Neural cell (in vitro differentiated cells): ENCODE measurements at regions not wholly inside any gene's neighbourhood (a gene's known extent, or its start where the extent isn't known, plus 50 kb on each side); places are given as distances from the start of the nearest gene placed in this dataset.

Source experiments
- H2AFZ ChIP-seq: fragments of 200-600, 300-800 bp; sonication (generic), shearing (Covaris generic); 2 replicates; pipeline ENCODE4 v1.6.0; 2014; ENCODE audit warnings: low read depth, mild to moderate bottlenecking, antibody characterized with exemption, low read length, moderate library complexity
- H3F3A ChIP-seq: fragments of 200-600 bp; shearing (Covaris generic); 2 replicates; pipeline ENCODE4 v1.6.1; 2016; ENCODE audit warnings: mild to moderate bottlenecking, moderate library complexity, mixed read lengths, antibody characterized with exemption, low read length; ENCODE audit not compliant: insufficient read depth, poor library complexity, severe bottlenecking
- H3K27ac ChIP-seq: fragments of 200-600, 300-800 bp; sonication (generic), shearing (Covaris generic); 2 replicates; pipeline ENCODE4 v1.5.1; 2014; ENCODE audit warnings: mild to moderate bottlenecking, low read length, moderate library complexity
- H3K27me3 ChIP-seq: fragments of 300-800, 200-600 bp; sonication (generic), shearing (Covaris generic); 2 replicates; pipeline ENCODE4 v1.6.0; 2014; ENCODE audit warnings: mild to moderate bottlenecking, low read depth, low read length, moderate library complexity; ENCODE audit not compliant: insufficient read depth
- H3K36me3 ChIP-seq: fragments of 300-800, 200-600 bp; sonication (generic), shearing (Covaris generic); 2 replicates; pipeline ENCODE4 v1.5.1; 2014; ENCODE audit warnings: mild to moderate bottlenecking, antibody characterized with exemption, low read length, moderate library complexity; ENCODE audit not compliant: insufficient read depth
- H3K4me2 ChIP-seq: fragments of 300-800, 200-600 bp; sonication (generic), shearing (Covaris generic); 2 replicates; pipeline ENCODE4 v1.6.0; 2014; ENCODE audit warnings: mild to moderate bottlenecking, low read length
- H3K4me3 ChIP-seq: fragments of 300-800, 200-600 bp; sonication (generic), shearing (Covaris generic); 2 replicates; pipeline ENCODE4 v1.5.1; 2014; ENCODE audit warnings: mild to moderate bottlenecking, low read length, moderate library complexity
- H3K79me2 ChIP-seq: fragments of 200-600 bp; shearing (Covaris generic); replicated peaks from 2 replicates; pipeline ENCODE4 v1.6.0; 2014; ENCODE audit warnings: mild to moderate bottlenecking, low read length, moderate library complexity; ENCODE audit not compliant: insufficient read depth
- H3K9ac ChIP-seq: fragments of 300-800, 200-600 bp; sonication (generic), shearing (Covaris generic); 2 replicates; pipeline ENCODE4 v1.6.1; 2016; ENCODE audit warnings: mild to moderate bottlenecking, low read length, mixed read lengths
- H3K9me2 ChIP-seq: fragments of 200-600 bp; shearing (Covaris generic); 2 replicates; pipeline ENCODE4 v1.6.1; 2016; ENCODE audit warnings: mild to moderate bottlenecking, low read length, mixed read lengths; ENCODE audit not compliant: insufficient read depth
- H3K9me3 ChIP-seq: fragments of 200-600, 300-800 bp; sonication (generic), shearing (Covaris generic); 2 replicates; pipeline ENCODE4 v1.6.1; 2016; ENCODE audit warnings: mild to moderate bottlenecking, mixed run types, low read length, moderate library complexity, mixed read lengths
- H4K20me1 ChIP-seq: fragments of 200-600 bp; shearing (Covaris generic); 2 replicates; pipeline ENCODE4 v1.6.1; 2016; ENCODE audit warnings: mild to moderate bottlenecking, mixed run types; ENCODE audit not compliant: insufficient read depth
- EP300 ChIP-seq: fragments of 450-650 bp; conservative IDR thresholded peaks from 2 replicates; pipeline ENCODE4 v1.6.1; 2014; ENCODE audit warnings: antibody characterized with exemption, mild to moderate bottlenecking, moderate library complexity; ENCODE audit not compliant: poor library complexity, severe bottlenecking
- EZH2 ChIP-seq: fragments of 200-600, 300-800 bp; shearing (Covaris generic), sonication (generic); IDR thresholded peaks from 2 replicates; pipeline ENCODE4 v1.6.1; 2014; ENCODE audit warnings: antibody characterized with exemption, low read length, borderline replicate concordance, mild to moderate bottlenecking; ENCODE audit not compliant: insufficient read depth, poor library complexity, severe bottlenecking
- MXI1 ChIP-seq: fragments of 450-650 bp; conservative IDR thresholded peaks from 2 replicates; pipeline ENCODE4 v1.6.1; 2014; ENCODE audit warnings: antibody characterized with exemption, mild to moderate bottlenecking; ENCODE audit not compliant: poor library complexity, severe bottlenecking
- POLR2AphosphoS5 ChIP-seq: IDR thresholded peaks from 2 replicates; pipeline ENCODE4 v1.6.1; 2012
- RAD21 ChIP-seq: fragments of 450-650 bp; conservative IDR thresholded peaks from 2 replicates; pipeline ENCODE4 v1.6.1; 2014; ENCODE audit warnings: antibody characterized with exemption, mild to moderate bottlenecking, moderate library complexity
- SMC3 ChIP-seq: fragments of 450-650 bp; conservative IDR thresholded peaks from 2 replicates; pipeline ENCODE4 v1.6.1; 2014; ENCODE audit warnings: antibody characterized with exemption, mild to moderate bottlenecking, moderate library complexity; ENCODE audit not compliant: poor library complexity
- TAF1 ChIP-seq: IDR thresholded peaks from 2 replicates; pipeline ENCODE4 v1.6.1; 2012; ENCODE audit warnings: low read depth
- TF ChIP-seq, protein P1 (sequence below): IDR thresholded peaks from 2 replicates; pipeline ENCODE4 v1.6.1; 2012; ENCODE audit warnings: borderline replicate concordance
- TF ChIP-seq, protein P2 (sequence below): fragments of 450-650 bp; IDR thresholded peaks from 2 replicates; pipeline ENCODE4 v1.5.1; 2014; ENCODE audit warnings: antibody characterized with exemption, mild to moderate bottlenecking, moderate library complexity; ENCODE audit not compliant: poor library complexity, severe bottlenecking

DNA sequence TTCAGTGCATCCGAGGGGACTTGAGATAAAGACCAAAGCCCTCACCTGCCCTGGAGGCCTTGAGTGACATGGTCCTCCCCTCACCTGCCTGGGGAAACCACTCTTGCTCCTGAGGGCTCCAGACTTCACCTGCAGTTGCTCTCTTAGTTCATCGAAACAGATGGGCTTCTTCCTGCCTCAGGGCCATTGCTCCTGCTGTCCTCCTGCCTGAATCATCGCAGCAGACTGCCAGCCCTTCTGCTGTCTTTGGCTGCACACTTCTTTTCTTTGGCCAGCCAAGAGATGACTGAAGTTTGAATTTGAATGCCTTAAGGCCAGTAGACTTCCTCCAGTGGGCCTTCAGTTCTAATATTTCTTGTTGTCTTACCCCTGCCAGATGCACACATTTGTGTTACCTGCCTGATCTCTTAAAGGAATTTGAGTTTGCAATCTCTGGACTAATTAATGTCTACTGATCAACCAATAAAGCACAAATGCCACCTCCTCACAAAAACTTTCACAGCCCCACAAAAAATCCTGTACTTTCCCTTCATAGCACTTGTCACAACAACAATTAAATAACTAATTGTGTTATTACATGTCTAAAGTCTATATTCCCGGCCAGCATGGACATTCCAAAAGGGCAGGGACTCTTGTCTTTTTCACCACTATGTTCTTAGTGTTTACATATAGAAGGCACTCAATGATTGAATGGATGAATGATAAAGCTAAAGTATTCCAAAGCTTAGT is 56.7 kb upstream of the SGK1 start:
- Histone ChIP-seq H3K9me2 (no peaks in the 10 kb centered on the region), H3K4me2 (no peak overlapping the region), H4K20me1 (no peaks in the 10 kb centered on the region), H3K9ac (no peak overlapping the region), H3K27me3 (no peaks in the 10 kb centered on the region), H3K79me2 (no peaks in the 10 kb centered on the region), H2AFZ (no peak overlapping the region), H3K36me3 (no peaks in the 10 kb centered on the region), H3K27ac (no peak overlapping the region), H3K4me3 (no peak overlapping the region), H3F3A (no peaks in the 10 kb centered on the region), H3K9me3 (no peaks in the 10 kb centered on the region)
- no peak for TF ChIP-seq POLR2AphosphoS5
- TF ChIP-seq, protein P1, sequence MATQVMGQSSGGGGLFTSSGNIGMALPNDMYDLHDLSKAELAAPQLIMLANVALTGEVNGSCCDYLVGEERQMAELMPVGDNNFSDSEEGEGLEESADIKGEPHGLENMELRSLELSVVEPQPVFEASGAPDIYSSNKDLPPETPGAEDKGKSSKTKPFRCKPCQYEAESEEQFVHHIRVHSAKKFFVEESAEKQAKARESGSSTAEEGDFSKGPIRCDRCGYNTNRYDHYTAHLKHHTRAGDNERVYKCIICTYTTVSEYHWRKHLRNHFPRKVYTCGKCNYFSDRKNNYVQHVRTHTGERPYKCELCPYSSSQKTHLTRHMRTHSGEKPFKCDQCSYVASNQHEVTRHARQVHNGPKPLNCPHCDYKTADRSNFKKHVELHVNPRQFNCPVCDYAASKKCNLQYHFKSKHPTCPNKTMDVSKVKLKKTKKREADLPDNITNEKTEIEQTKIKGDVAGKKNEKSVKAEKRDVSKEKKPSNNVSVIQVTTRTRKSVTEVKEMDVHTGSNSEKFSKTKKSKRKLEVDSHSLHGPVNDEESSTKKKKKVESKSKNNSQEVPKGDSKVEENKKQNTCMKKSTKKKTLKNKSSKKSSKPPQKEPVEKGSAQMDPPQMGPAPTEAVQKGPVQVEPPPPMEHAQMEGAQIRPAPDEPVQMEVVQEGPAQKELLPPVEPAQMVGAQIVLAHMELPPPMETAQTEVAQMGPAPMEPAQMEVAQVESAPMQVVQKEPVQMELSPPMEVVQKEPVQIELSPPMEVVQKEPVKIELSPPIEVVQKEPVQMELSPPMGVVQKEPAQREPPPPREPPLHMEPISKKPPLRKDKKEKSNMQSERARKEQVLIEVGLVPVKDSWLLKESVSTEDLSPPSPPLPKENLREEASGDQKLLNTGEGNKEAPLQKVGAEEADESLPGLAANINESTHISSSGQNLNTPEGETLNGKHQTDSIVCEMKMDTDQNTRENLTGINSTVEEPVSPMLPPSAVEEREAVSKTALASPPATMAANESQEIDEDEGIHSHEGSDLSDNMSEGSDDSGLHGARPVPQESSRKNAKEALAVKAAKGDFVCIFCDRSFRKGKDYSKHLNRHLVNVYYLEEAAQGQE = no peak
- no peak for TF ChIP-seq MXI1
- no peak for TF ChIP-seq RAD21
- TF ChIP-seq EZH2 = no peak
- TF ChIP-seq EP300 = no peak
- TF ChIP-seq SMC3 = no peak
- TF ChIP-seq, protein P2, sequence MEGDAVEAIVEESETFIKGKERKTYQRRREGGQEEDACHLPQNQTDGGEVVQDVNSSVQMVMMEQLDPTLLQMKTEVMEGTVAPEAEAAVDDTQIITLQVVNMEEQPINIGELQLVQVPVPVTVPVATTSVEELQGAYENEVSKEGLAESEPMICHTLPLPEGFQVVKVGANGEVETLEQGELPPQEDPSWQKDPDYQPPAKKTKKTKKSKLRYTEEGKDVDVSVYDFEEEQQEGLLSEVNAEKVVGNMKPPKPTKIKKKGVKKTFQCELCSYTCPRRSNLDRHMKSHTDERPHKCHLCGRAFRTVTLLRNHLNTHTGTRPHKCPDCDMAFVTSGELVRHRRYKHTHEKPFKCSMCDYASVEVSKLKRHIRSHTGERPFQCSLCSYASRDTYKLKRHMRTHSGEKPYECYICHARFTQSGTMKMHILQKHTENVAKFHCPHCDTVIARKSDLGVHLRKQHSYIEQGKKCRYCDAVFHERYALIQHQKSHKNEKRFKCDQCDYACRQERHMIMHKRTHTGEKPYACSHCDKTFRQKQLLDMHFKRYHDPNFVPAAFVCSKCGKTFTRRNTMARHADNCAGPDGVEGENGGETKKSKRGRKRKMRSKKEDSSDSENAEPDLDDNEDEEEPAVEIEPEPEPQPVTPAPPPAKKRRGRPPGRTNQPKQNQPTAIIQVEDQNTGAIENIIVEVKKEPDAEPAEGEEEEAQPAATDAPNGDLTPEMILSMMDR = no peak

DNA sequence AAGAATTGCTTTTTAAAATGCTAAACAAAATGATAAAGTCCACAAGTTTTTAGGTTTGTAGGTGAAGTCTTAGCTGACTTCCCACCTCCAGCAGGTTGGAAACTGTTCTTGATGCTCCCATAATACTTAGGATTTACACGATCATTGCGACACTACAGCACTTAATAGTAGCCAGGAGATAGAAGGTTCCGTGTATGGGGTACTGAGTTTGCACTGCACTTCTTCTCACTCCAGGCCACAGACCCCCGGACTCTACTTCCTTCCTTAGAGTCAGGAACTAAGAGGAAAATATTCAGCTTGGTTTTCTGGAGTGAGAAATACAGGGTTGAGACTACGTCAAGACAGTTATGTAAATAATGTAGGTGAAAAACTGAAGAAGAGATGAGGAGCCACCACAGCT is 56.1 kb upstream of the SGK1 start:
- Histone ChIP-seq H4K20me1 (no peaks in the 10 kb centered on the region), H3K79me2 (no peaks in the 10 kb centered on the region), H3F3A (no peaks in the 10 kb centered on the region), H3K27me3 (no peaks in the 10 kb centered on the region), H3K9me3 (no peaks in the 10 kb centered on the region), H3K27ac (no peak overlapping the region), H3K4me2 (no peak overlapping the region), H2AFZ (no peak overlapping the region), H3K9me2 (no peaks in the 10 kb centered on the region), H3K9ac (no peak overlapping the region), H3K36me3 (no peaks in the 10 kb centered on the region), H3K4me3 (no peak overlapping the region)
- TF ChIP-seq RAD21 (no peak), EZH2 (no peak), SMC3 (no peak), EP300 (no peak), POLR2AphosphoS5 (no peak), MXI1 (no peak), TAF1 (no peak)
- TF ChIP-seq, protein P2 = no peak
- TF ChIP-seq, protein P1 = no peak
